HFF-Myc (cell line): ENCODE measurements at regions not wholly inside any gene's neighbourhood (a gene's known extent, or its start where the extent isn't known, plus 50 kb on each side); places are given as distances from the start of the nearest gene placed in this dataset.

ENCODE experiments used
- DNase-seq: peaks from one replicate; pipeline ENCODE4 v3.0.0-alpha.2; 2011; ENCODE audit warnings: low read depth; ENCODE audit errors: extremely low read depth
- H3K4me3 ChIP-seq: replicated peaks from 2 replicates; pipeline ENCODE4 v1.5.1; 2011; ENCODE audit warnings: low read depth, mild to moderate bottlenecking, control low read depth, low read length
- TF ChIP-seq, protein P1 (sequence below): IDR thresholded peaks from 2 replicates; pipeline ENCODE4 v1.5.1; 2012; ENCODE audit warnings: mild to moderate bottlenecking, low read depth, low read length, control low read depth; ENCODE audit errors: missing control alignments

DNA sequence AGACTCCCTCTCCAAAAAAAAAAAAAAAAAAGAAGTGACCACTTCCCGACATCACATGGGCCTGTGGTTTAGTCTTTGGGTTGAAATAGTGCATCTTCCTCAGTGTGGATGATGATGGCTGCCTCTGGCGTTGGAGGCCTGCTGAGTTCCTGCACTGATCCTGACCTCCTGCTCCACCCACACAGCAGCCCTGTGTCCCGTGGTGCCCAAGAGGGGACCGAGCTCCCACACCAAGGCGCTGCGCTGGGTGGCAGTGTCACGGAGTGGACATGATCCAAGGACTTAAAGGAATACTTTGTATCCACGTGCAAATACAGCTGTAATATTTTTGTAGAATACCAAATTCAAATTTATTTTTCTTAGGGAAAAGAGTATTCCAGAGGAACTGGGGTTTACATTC, 109.2 kb upstream of the PHACTR3 start:
- TF ChIP-seq, protein P1, sequence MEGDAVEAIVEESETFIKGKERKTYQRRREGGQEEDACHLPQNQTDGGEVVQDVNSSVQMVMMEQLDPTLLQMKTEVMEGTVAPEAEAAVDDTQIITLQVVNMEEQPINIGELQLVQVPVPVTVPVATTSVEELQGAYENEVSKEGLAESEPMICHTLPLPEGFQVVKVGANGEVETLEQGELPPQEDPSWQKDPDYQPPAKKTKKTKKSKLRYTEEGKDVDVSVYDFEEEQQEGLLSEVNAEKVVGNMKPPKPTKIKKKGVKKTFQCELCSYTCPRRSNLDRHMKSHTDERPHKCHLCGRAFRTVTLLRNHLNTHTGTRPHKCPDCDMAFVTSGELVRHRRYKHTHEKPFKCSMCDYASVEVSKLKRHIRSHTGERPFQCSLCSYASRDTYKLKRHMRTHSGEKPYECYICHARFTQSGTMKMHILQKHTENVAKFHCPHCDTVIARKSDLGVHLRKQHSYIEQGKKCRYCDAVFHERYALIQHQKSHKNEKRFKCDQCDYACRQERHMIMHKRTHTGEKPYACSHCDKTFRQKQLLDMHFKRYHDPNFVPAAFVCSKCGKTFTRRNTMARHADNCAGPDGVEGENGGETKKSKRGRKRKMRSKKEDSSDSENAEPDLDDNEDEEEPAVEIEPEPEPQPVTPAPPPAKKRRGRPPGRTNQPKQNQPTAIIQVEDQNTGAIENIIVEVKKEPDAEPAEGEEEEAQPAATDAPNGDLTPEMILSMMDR, result no peak
- H3K4me3 ChIP-seq, result no peak overlapping the region
- DNase-seq, result no peak

DNA sequence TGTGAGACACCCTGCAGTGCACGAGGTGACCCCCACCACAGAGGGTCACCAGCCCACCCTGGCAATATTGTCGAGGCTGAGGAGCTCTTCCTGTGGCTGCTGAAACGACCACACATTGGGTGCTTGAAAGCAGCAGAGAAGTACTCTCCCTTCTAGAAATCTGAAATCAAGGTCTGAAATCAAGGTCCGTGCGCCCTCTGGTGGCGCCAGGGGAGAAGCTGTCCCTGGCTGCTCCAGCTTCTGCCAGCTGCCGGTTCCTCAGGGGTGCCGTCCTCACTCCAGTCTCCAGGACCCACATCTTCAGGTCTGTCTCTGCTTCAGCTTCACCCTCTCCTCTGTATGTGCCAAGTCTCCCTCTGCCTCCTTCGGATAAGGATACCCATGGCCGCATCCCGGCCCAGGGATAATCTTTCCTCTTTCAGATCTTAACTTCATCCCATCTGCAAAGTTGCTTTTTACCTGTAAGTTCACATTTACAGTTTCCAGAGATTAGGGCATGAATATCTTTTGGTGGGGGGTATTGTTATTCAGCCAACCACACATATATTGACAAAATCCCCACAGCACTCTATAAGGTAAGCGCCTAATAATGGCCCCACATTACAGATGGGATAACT, 108.3 kb upstream of the PHACTR3 start:
- peak; percentile 14 for DNase-seq
- no peak overlapping the region for H3K4me3 ChIP-seq
- TF ChIP-seq, protein P1, result peak; percentile 85

DNA sequence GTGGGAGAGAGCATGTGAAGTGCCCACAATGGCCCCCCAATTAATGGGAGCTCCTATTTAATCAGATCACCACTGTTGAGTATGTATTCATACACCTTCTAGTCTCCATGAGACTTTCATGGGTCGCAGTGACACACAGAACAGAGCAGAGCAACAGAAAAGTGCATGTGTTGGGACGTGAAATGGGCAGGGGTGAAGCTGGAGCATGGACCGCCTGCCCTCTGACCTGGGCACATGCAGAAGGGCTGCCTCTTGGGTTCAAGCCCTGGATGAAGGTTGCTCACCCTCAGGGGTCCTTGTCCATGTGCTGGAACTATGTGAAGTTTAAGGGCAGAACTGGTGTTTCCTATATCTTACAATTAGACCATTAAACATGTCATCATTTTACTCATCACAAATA, 106.0 kb upstream of the PHACTR3 start:
- DNase-seq, result no peak
- TF ChIP-seq, protein P1, result no peak
- no peak overlapping the region for H3K4me3 ChIP-seq

DNA sequence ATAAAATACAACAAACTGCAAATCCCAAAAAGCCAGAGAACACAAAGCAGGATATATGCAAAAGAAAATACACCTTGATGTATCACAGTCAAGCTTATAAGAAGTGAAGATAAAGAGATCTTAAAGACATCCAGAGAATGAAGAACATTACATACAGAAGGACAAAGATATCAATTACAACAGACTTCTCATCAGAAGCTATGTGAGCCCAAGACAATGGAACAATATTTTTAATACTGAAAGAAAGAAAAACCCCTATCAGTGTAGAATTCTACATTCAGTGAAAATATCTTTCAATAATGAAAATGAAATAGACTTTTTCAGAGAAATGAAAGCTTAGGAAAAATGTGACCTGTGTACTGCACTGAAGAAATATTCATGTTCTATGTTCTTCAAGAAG, 104.5 kb upstream of the PHACTR3 start:
- TF ChIP-seq, protein P1, result no peak

DNA sequence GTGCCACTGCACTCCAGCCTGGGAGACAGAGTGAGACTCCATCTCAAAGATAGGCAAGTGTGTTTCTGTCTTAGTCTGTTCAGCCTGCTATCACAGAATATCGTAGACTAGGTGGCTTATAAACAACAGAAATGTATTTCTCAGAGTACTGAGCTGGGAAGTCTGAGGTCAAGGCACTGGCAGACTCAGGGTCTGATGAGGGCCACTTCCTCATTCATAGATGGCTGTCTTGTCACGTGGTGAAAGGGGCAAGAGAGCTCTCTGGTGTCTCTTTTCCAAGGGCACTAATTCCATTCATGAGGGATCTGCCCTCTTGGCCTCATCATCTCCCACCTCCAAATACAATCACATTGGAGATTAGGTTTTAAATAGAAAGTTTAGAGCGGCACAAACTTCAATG, 95.6 kb upstream of the PHACTR3 start:
- H3K4me3 ChIP-seq, result no peak overlapping the region
- TF ChIP-seq, protein P1, result no peak
- no peak for DNase-seq

More for the DNA sequence above, 104.5 kb upstream of the PHACTR3 start:
- H3K4me3 ChIP-seq, result no peak overlapping the region
- DNase-seq, result no peak

DNA sequence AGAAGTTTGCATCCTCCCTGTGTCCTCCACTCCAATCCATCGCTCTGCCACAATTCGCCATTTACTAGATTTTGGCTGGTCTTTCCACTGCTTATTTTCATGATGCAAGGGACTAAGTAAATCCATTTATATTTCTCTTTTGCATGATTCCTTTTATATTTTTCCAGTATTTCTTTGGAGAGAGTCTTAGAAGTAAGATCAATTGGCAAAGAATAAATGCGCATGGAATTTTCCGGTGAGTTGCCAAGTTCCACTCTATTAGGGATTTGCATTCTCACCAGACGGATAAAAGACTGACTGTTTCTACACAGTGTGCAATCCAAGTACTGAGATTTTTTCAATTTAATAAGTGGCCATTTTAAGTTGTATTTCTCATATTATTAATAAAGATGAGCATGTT, 91.7 kb upstream of the PHACTR3 start:
- H3K4me3 ChIP-seq, result no peak overlapping the region
- TF ChIP-seq, protein P1, result no peak
- no peak for DNase-seq

DNA sequence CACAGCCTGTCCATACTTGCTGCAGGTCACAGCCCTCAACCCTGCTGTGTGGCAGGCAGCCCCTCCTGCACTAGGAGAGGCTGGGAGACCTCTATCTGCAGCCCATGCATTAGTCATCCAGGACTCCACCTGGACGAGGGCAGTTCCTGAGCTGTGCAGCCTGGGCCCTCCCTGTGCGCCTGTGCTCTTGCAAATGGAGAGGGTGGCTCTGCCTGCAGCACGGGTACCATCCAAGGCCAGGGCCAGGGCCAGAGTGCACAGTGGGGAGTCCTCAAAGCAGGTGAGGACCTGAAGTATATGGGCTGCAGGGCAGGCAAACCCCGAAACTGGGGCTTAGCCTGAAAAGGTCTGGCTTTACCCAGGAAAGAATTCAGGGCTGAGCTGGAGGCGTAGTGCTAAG, 89.8 kb upstream of the PHACTR3 start:
- no peak for DNase-seq

More for the DNA sequence above, 89.8 kb upstream of the PHACTR3 start:
- TF ChIP-seq, protein P1, result no peak
- H3K4me3 ChIP-seq, result no peak overlapping the region
